K562 (cell line): ENCODE measurements at regions not wholly inside any gene's neighbourhood (a gene's known extent, or its start where the extent isn't known, plus 50 kb on each side); places are given as distances from the start of the nearest gene placed in this dataset.

ENCODE experiments used
- ATAC-seq: fragments of 200-7000 bp; cut with Tn5 transposase; 3 replicates; pipeline ENCODE4 v1.9.1; 2020; ENCODE audit warnings: moderate library complexity
- BruUV-seq: library from RNA; stranded (reverse); fragments of 400-500 nt; replicated peaks from 2 replicates; lab custom pipeline; 2021; lab: Mats Ljungman, UMichigan
- CTCF ChIA-PET: fragments of 300-600 bp; formaldehyde crosslinking; extraction: SDS; loops from one replicate; lab custom pipeline; 2021; ENCODE audit warnings: low intra/inter-chr PET ratio; lab: Yijun Ruan, JAX
- POLR2A ChIA-PET: fragments of 300-600, 350-650 bp; sonication (Branson Sonifier 250); formaldehyde crosslinking; extraction: SDS; loops from one replicate; lab custom pipeline; 2021; ENCODE audit warnings: antibody characterized with exemption, inconsistent platforms; lab: Yijun Ruan, JAX
- DNase-seq, 4 experiments: peaks; one replicate each; pipeline versions ENCODE4 v3.0.0 to v3.0.0-alpha.2; 2011 to 2018; ENCODE audit warnings: low spot score in 3 of 4, mixed read lengths in 3 of 4; ENCODE audit errors: extremely low read depth in 1 of 4
- FAIRE-seq: peaks from 2 replicates; lab custom pipeline; 2011; peaks lifted over from hg19 to GRCh38; lab: Jason Lieb, UNC
- H2AFZ ChIP-seq: 2 replicates; pipeline ENCODE4 v1.6.0; 2011; ENCODE audit warnings: low read depth, low read length, control low read depth, inconsistent platforms
- H3K27ac ChIP-seq: fragments of 200-600 bp; 3 replicates; pipeline ENCODE4 v1.8.0; 2011; ENCODE audit warnings: low read depth, mild to moderate bottlenecking, control low read depth, inconsistent platforms, low read length, moderate library complexity, mixed read lengths; ENCODE audit errors: extremely low read depth
- H3K27me3 ChIP-seq, 2 experiments: fragments of 300-600 bp in 1 of 2; 2 replicates in 1 of 2; 3 replicates in 1 of 2; pipeline versions ENCODE4 v1.6.0 to v1.8.0; 2011; ENCODE audit warnings: inconsistent platforms in 2 of 2, low read length in 2 of 2, mild to moderate bottlenecking in 1 of 2, mixed read lengths in 1 of 2, moderate library complexity in 1 of 2; ENCODE audit not compliant: control insufficient read depth in 2 of 2, insufficient read depth in 2 of 2
- H3K36me3 ChIP-seq: fragments of 300-600 bp; 3 replicates; pipeline ENCODE4 v1.8.0; 2011; ENCODE audit warnings: mild to moderate bottlenecking, low read length, inconsistent platforms; ENCODE audit not compliant: control insufficient read depth, insufficient read depth
- H3K4me1 ChIP-seq, 2 experiments: fragments of 200-600 bp in 1 of 2; replicated peaks in 1 of 2; 2 replicates in 1 of 2; 3 replicates in 1 of 2; pipeline versions ENCODE4 v1.5.1 to v1.8.0; 2011; ENCODE audit warnings: inconsistent platforms in 2 of 2, low read length in 2 of 2, mild to moderate bottlenecking in 1 of 2, mixed read lengths in 1 of 2, moderate library complexity in 1 of 2; ENCODE audit not compliant: control insufficient read depth in 2 of 2, insufficient read depth in 2 of 2
- H3K4me2 ChIP-seq: 2 replicates; pipeline ENCODE4 v1.6.1; 2011; ENCODE audit warnings: low read length, control low read depth, inconsistent platforms, mixed read lengths; ENCODE audit not compliant: insufficient read depth
- H3K4me3 ChIP-seq: fragments of 200-600 bp; sonication (generic), shearing (Covaris generic); 2 replicates; pipeline ENCODE4 v1.5.1; 2016; ENCODE audit warnings: control low read depth, inconsistent platforms
- H3K79me2 ChIP-seq: fragments of 200-600 bp; 3 replicates; pipeline ENCODE4 v1.8.0; 2011; ENCODE audit warnings: low read length, inconsistent platforms; ENCODE audit not compliant: control insufficient read depth, insufficient read depth
- H3K9ac ChIP-seq, 2 experiments: 2 replicates each; pipeline versions ENCODE4 v1.6.0 to v1.6.1; 2011; ENCODE audit warnings: low read depth in 2 of 2, low read length in 2 of 2, control low read depth in 1 of 2, inconsistent platforms in 1 of 2, mild to moderate bottlenecking in 1 of 2, mixed read lengths in 1 of 2; ENCODE audit not compliant: insufficient read depth in 1 of 2
- H3K9me1 ChIP-seq: one replicate; pipeline ENCODE4 v1.6.0; 2011; ENCODE audit warnings: inconsistent platforms, mild to moderate bottlenecking, low read length, moderate library complexity; ENCODE audit not compliant: control insufficient read depth, insufficient read depth
- H3K9me3 ChIP-seq: replicated peaks from 2 replicates; pipeline ENCODE4 v1.5.1; 2011; ENCODE audit warnings: low read depth, low read length, inconsistent platforms; ENCODE audit not compliant: control insufficient read depth, insufficient read depth
- H4K20me1 ChIP-seq: replicated peaks from 2 replicates; pipeline ENCODE4 v1.6.1; 2011; ENCODE audit warnings: low read length, inconsistent platforms, mixed read lengths; ENCODE audit not compliant: control insufficient read depth, insufficient read depth
- CTCF ChIP-seq, 3 experiments: IDR thresholded peaks in 2 of 3; conservative IDR thresholded peaks in 1 of 3; 2 replicates each; pipeline ENCODE4 v1.5.1; 2011 to 2012; ENCODE audit warnings: low read length in 3 of 3, mild to moderate bottlenecking in 3 of 3, control low read depth in 2 of 3, improper control_type of control experiment in 1 of 3, inconsistent platforms in 1 of 3, low read depth in 1 of 3, mixed read lengths in 1 of 3, moderate library complexity in 1 of 3; ENCODE audit not compliant: insufficient read depth in 2 of 3
- KDM4B ChIP-seq, 2 experiments: fragments of 450-650 bp in 1 of 2; sonication (generic) in 1 of 2; IDR thresholded peaks; 2 replicates each; pipeline ENCODE4 v1.6.1; 2016 to 2017; ENCODE audit warnings: borderline replicate concordance in 2 of 2, antibody characterized with exemption in 1 of 2, low read depth in 1 of 2, mild to moderate bottlenecking in 1 of 2
- RAD21 ChIP-seq, 2 experiments: fragments of 250-450 bp in 1 of 2; fragments of 450-650 bp in 1 of 2; sonication (Bioruptor Pico) in 1 of 2; formaldehyde crosslinking in 1 of 2; IDR thresholded peaks in 1 of 2; conservative IDR thresholded peaks in 1 of 2; 2 replicates each; pipeline versions ENCODE4 v1.4.0 to v1.8.0; 2020 to 2022; ENCODE audit warnings: mild to moderate bottlenecking in 2 of 2, moderate library complexity in 1 of 2
- VEZF1 ChIP-seq: fragments of 200-800 bp; sonication (Bioruptor generic); IDR thresholded peaks from 2 replicates; pipeline ENCODE4 v1.6.1; 2017; ENCODE audit warnings: missing genetic modification characterization, missing compliant biosample characterization
- ZBTB2 ChIP-seq: fragments of 450-650 bp; IDR thresholded peaks from 2 replicates; pipeline ENCODE4 v1.6.1; 2016; ENCODE audit warnings: antibody characterized with exemption
- ZNF24 ChIP-seq: fragments of 450-650 bp; IDR thresholded peaks from 2 replicates; pipeline ENCODE4 v1.6.1; 2016
- ZNF740 ChIP-seq, 3 experiments: fragments of 200-800 bp in 1 of 3; sonication (Bioruptor generic) in 1 of 3; sonication (generic) in 1 of 3; formaldehyde crosslinking in 1 of 3; IDR thresholded peaks; 2 replicates each; pipeline versions ENCODE4 v1.6.1 to v1.8.0; 2016 to 2022; ENCODE audit warnings: mild to moderate bottlenecking in 2 of 3, missing compliant biosample characterization in 2 of 3, missing genetic modification characterization in 2 of 3, missing genetic modification reagents in 1 of 3
- ZNF76 ChIP-seq: fragments of 250-450 bp; sonication (Bioruptor Pico); IDR thresholded peaks from 2 replicates; pipeline ENCODE4 v1.4.0; 2020; ENCODE audit warnings: mild to moderate bottlenecking, moderate library complexity, borderline replicate concordance
- in situ Hi-C: fragments of 300-500 bp; cut with MboI; formaldehyde crosslinking; loops from 4 replicates; pipeline ENCODE4 v1.15.0; 2018; ENCODE audit warnings: inconsistent platforms, mixed read lengths
- intact Hi-C: fragments of 100-400 bp; cut with micrococcal nuclease; formaldehyde crosslinking; loops from 2 replicates; pipeline ENCODE4 v1.14.2; 2022

- CTCF ChIA-PET: no interaction called here
- H3K4me2 ChIP-seq: no peak overlapping the region
- no peaks in the 10 kb centered on the region for H3K79me2 ChIP-seq
- intact Hi-C loops: loop anchor here (5.0 kb wide), 1 partner anchor 63 kb away; the partner anchor contains the start of gene TAF9B
- H3K4me1 ChIP-seq: no peaks in the 10 kb centered on the region
- H3K27ac ChIP-seq: no peak overlapping the region
- H3K9me3 ChIP-seq: no peaks in the 10 kb centered on the region
- H3K27me3 ChIP-seq: no peaks in the 10 kb centered on the region; a peak in 1 of 5 replicates
- TF ChIP-seq KDM4B (IDR thresholded peaks at IDR 0.05; ENCODE audit: borderline replicate concordance in 2 of 2, low read depth in 1 of 2) (no peak), ZBTB2 (no peak), CTCF (IDR thresholded peaks at IDR 0.05 in 2 of 3, conservative IDR thresholded peaks at IDR 0.05 in 1 of 3; ENCODE audit: insufficient read depth in 2 of 3, low read depth in 1 of 3, low read length in 3 of 3) (peak in 2 of 3 experiments; percentile 32 to 43; a peak in 4 of 6 replicates), ZNF76 (no peak), RAD21 (CRISPR knock-in tag; conservative IDR thresholded peaks at IDR 0.05 in 1 of 2, IDR thresholded peaks at IDR 0.05 in 1 of 2) (peak in 1 of 2 experiments; percentile 36; a peak in 1 of 4 replicates), VEZF1 (CRISPR knock-in tag) (peak; percentile 43), ZNF24 (peak; percentile 42; the same call in 1 of the 2 replicates), ZNF740 (CRISPR knock-in tag; IDR thresholded peaks at IDR 0.05) (peak; percentile 43; the same call in 1 of the 2 replicates), ZNF740 (tag; IDR thresholded peaks at IDR 0.05) (peak in 1 of 2 experiments; percentile 48; a peak in 1 of 4 replicates)
- ATAC-seq (peak; percentile 88), FAIRE-seq (no peak), DNase-seq (peak; percentile 47 to 61 (median 49))
- in situ Hi-C loops: no loop called here
- BruUV-seq: no TSS peak
- H3K36me3 ChIP-seq: no peaks in the 10 kb centered on the region
- POLR2A ChIA-PET: no interaction called here
- H2AFZ ChIP-seq: no peak overlapping the region
- no peak overlapping the region for H3K9ac ChIP-seq
- H3K9me1 ChIP-seq: no peaks in the 10 kb centered on the region
- H4K20me1 ChIP-seq: no peaks in the 10 kb centered on the region
- no peak overlapping the region for H3K4me3 ChIP-seq
Measured at GRCh38 chrX:78199851-78200250, 60.4 kb upstream of the TAF9B start.
